GM12892 (cell line): ENCODE measurements at regions not wholly inside any gene's neighbourhood (a gene's known extent, or its start where the extent isn't known, plus 50 kb on each side); places are given as distances from the start of the nearest gene placed in this dataset.

Experiments used
- POLR2A ChIP-seq: IDR thresholded peaks from 2 replicates; pipeline ENCODE4 v1.6.1; 2011; ENCODE audit warnings: low read depth, low read length, control low read depth
- POLR2AphosphoS5 ChIP-seq: IDR thresholded peaks from 2 replicates; pipeline ENCODE4 v1.6.1; 2011; ENCODE audit warnings: low read depth, low read length, control low read depth
- TAF1 ChIP-seq: IDR thresholded peaks from 2 replicates; pipeline ENCODE4 v1.6.1; 2011; ENCODE audit warnings: low read depth, mild to moderate bottlenecking, control low read depth, low read length, borderline replicate concordance

- no peak for TF ChIP-seq POLR2A
- no peak for TF ChIP-seq POLR2AphosphoS5
- TF ChIP-seq TAF1: no peak
These were observed 106.4 kb downstream of the C11orf91 start for GRCh38 chr11:33594188-33594587.
